ENCODE measurements at regions not wholly inside any gene's neighbourhood (a gene's known extent, or its start where the extent isn't known, plus 50 kb on each side); places are given as distances from the start of the nearest gene placed in this dataset.

- Histone ChIP-seq H3K9me1 (replicated peaks; ENCODE audit: control insufficient read depth, extremely low read depth, insufficient read depth, low read length) (no peaks in the 10 kb centered on the region), H2AFZ (ENCODE audit: low read depth, low read length) (no peak overlapping the region), H3K27ac (ENCODE audit: insufficient read depth, low read depth, low read length) (no peak overlapping the region), H3K4me3 (replicated peaks in 1 of 3; ENCODE audit: insufficient read depth in 1 of 3, low read depth in 1 of 3, low read length in 3 of 3) (no peak overlapping the region), H3K4me1 (ENCODE audit: control insufficient read depth, extremely low read depth, insufficient read depth, low read length) (no peaks in the 10 kb centered on the region), H3K79me2 (ENCODE audit: control insufficient read depth, insufficient read depth, low read length) (no peaks in the 10 kb centered on the region), H3K9me3 (replicated peaks; ENCODE audit: control insufficient read depth, insufficient read depth, low read length) (no peaks in the 10 kb centered on the region), H4K20me1 (replicated peaks; ENCODE audit: control insufficient read depth, extremely low read depth, insufficient read depth, low read length) (no peaks in the 10 kb centered on the region), H3K36me3 (ENCODE audit: control insufficient read depth in 2 of 2, extremely low read depth in 1 of 2, insufficient read depth in 2 of 2, low read length in 2 of 2) (no peaks in the 10 kb centered on the region), H3K9ac (replicated peaks; ENCODE audit: extremely low read depth, insufficient read depth, low read length) (no peak overlapping the region), H3K4me2 (ENCODE audit: insufficient read depth, low read length) (no peak overlapping the region), H3K27me3 (ENCODE audit: control insufficient read depth in 2 of 2, insufficient read depth in 2 of 2, low read length in 2 of 2) (no peaks in the 10 kb centered on the region)
- intact Hi-C loops (cut with micrococcal nuclease): no loop called here
- ChIA-PET POLR2A (no interaction called here), CTCF (no interaction called here)
- no peak for TF ChIP-seq POLR2A (IDR thresholded peaks at IDR 0.05; ENCODE audit: low read depth, low read length)
- TF ChIP-seq MYC (IDR thresholded peaks at IDR 0.05; ENCODE audit: low read depth, low read length): no peak
- TF ChIP-seq CTCF (IDR thresholded peaks at IDR 0.05; ENCODE audit: extremely low read depth in 1 of 2, insufficient read depth in 1 of 2, low read depth in 1 of 2, low read length in 2 of 2): no peak
- no TSS peak for BruUV-seq (replicated peaks)
- no peak for DNase-seq (ENCODE audit: low read depth, low spot score)
- no peak for FAIRE-seq
- dilution Hi-C loops (cut with MboI; ENCODE audit: extremely low pct_ligation_motif_present, low sequenced_read_pairs): no loop called here
These were observed 1020.7 kb upstream of the SLIT2 start for GRCh38 chr4:19230906-19231545.

- dilution Hi-C loops (cut with MboI; ENCODE audit: extremely low pct_ligation_motif_present, low sequenced_read_pairs) (no loop called here), intact Hi-C loops (cut with micrococcal nuclease) (loop anchor here (10.0 kb wide), 3 partner anchors 257 to 543 kb away; no protein-coding TSS in a partner anchor)
- Histone ChIP-seq H3K9me1 (replicated peaks; ENCODE audit: control insufficient read depth, extremely low read depth, insufficient read depth, low read length) (no peaks in the 10 kb centered on the region), H2AFZ (ENCODE audit: low read depth, low read length) (no peak overlapping the region), H3K4me2 (ENCODE audit: insufficient read depth, low read length) (no peak overlapping the region), H3K9me3 (replicated peaks; ENCODE audit: control insufficient read depth, insufficient read depth, low read length) (no peaks in the 10 kb centered on the region), H4K20me1 (replicated peaks; ENCODE audit: control insufficient read depth, extremely low read depth, insufficient read depth, low read length) (no peaks in the 10 kb centered on the region), H3K79me2 (ENCODE audit: control insufficient read depth, insufficient read depth, low read length) (no peaks in the 10 kb centered on the region), H3K27me3 (ENCODE audit: control insufficient read depth in 2 of 2, insufficient read depth in 2 of 2, low read length in 2 of 2) (no peaks in the 10 kb centered on the region), H3K27ac (ENCODE audit: insufficient read depth, low read depth, low read length) (no peak overlapping the region), H3K9ac (replicated peaks; ENCODE audit: extremely low read depth, insufficient read depth, low read length) (no peak overlapping the region), H3K4me3 (replicated peaks in 1 of 3; ENCODE audit: insufficient read depth in 1 of 3, low read depth in 1 of 3, low read length in 3 of 3) (no peak overlapping the region), H3K4me1 (ENCODE audit: control insufficient read depth, extremely low read depth, insufficient read depth, low read length) (no peaks in the 10 kb centered on the region), H3K36me3 (ENCODE audit: control insufficient read depth in 2 of 2, extremely low read depth in 1 of 2, insufficient read depth in 2 of 2, low read length in 2 of 2) (no peaks in the 10 kb centered on the region)
- ChIA-PET CTCF (interaction anchor here (1.1 to 3.9 kb wide), 3 partner anchors 13 to 1457 kb away, joined by 3 to 29 read pairs (median 5); no protein-coding TSS in a partner anchor), POLR2A (interaction anchor here (0.8 kb wide), 1 partner anchor 496 kb away, joined by 3 read pairs; no protein-coding TSS in a partner anchor)
- TF ChIP-seq JUN (IDR thresholded peaks at IDR 0.05; ENCODE audit: borderline replicate concordance, insufficient read depth, insufficient read length, low read depth): no peak
- TF ChIP-seq CTCF (IDR thresholded peaks at IDR 0.05; ENCODE audit: extremely low read depth in 1 of 2, insufficient read depth in 1 of 2, low read depth in 1 of 2, low read length in 2 of 2): no peak
- TF ChIP-seq MYC (IDR thresholded peaks at IDR 0.05; ENCODE audit: low read depth, low read length): no peak
- TF ChIP-seq EZH2 (IDR thresholded peaks at IDR 0.05; ENCODE audit: borderline replicate concordance, low read depth, low read length, severe bottlenecking): no peak
- TF ChIP-seq POLR2AphosphoS5 (IDR thresholded peaks at IDR 0.05; ENCODE audit: insufficient read depth, low read depth, low read length): no peak
- TF ChIP-seq POLR2A (IDR thresholded peaks at IDR 0.05; ENCODE audit: low read depth, low read length): no peak
- no peak for TF ChIP-seq FOS (IDR thresholded peaks at IDR 0.05; ENCODE audit: borderline replicate concordance, insufficient read depth, low read length)
- no peak for TF ChIP-seq MAX (IDR thresholded peaks at IDR 0.05; ENCODE audit: insufficient read depth, insufficient read length)
- no peak for TF ChIP-seq GATA2 (IDR thresholded peaks at IDR 0.05; ENCODE audit: insufficient read depth, insufficient read length, low read depth, low read length)
- no TSS peak for BruUV-seq (replicated peaks)
- DNase-seq (ENCODE audit: low read depth, low spot score): no peak
- peak; percentile 21 for FAIRE-seq
These were observed 1024.0 kb upstream of the SLIT2 start for GRCh38 chr4:19227701-19228100.

Data from endothelial cell of umbilical vein (primary cell).